WTC11 (cell line): ENCODE measurements at regions not wholly inside any gene's neighbourhood (a gene's known extent, or its start where the extent isn't known, plus 50 kb on each side); places are given as distances from the start of the nearest gene placed in this dataset.

Experiments
- ATAC-seq: fragments of 200-7000 bp; cut with Tn5 transposase; 2 replicates; pipeline ENCODE4 v1.10.0; 2021; ENCODE audit warnings: mild to moderate bottlenecking, moderate library complexity
- CTCF ChIA-PET: fragments of 300-600 bp; sonication (Branson Sonifier 250); formaldehyde crosslinking; loops from one replicate; lab custom pipeline; 2021; ENCODE audit warnings: antibody characterized with exemption; lab: Charles Lee
- POLR2A ChIA-PET: fragments of 350-600 bp; sonication (Branson Sonifier 250); formaldehyde crosslinking; loops from one replicate; lab custom pipeline; 2021; ENCODE audit warnings: antibody characterized with exemption; lab: Charles Lee
- DNase-seq: peaks from one replicate; pipeline ENCODE4 v3.0.0; 2021; ENCODE audit warnings: low spot score
- H3K27ac Mint-ChIP-seq: 2 replicates; pipeline ENCODE4 v1.8.0; 2021; ENCODE audit warnings: mixed read lengths
- H3K27me3 Mint-ChIP-seq: 2 replicates; pipeline ENCODE4 v1.8.0; 2021; ENCODE audit warnings: low read depth, mild to moderate bottlenecking, moderate library complexity, mixed read lengths
- H3K36me3 Mint-ChIP-seq: 2 replicates; pipeline ENCODE4 v1.8.0; 2021; ENCODE audit warnings: mixed read lengths
- H3K4me1 Mint-ChIP-seq: 2 replicates; pipeline ENCODE4 v1.8.0; 2022; ENCODE audit warnings: mixed read lengths
- H3K4me3 Mint-ChIP-seq: 2 replicates; pipeline ENCODE4 v1.8.0; 2021; ENCODE audit warnings: mild to moderate bottlenecking, moderate library complexity, mixed read lengths
- H3K9me3 Mint-ChIP-seq: 2 replicates; pipeline ENCODE4 v1.8.0; 2021; ENCODE audit warnings: mixed read lengths
- CREB1 ChIP-seq: sonication (generic); formaldehyde crosslinking; IDR thresholded peaks from 2 replicates; pipeline ENCODE4 v1.8.0; 2023; ENCODE audit warnings: mild to moderate bottlenecking, missing genetic modification reagents
- E2F1 ChIP-seq: sonication (generic); formaldehyde crosslinking; IDR thresholded peaks from 2 replicates; pipeline ENCODE4 v1.8.0; 2022; ENCODE audit warnings: mild to moderate bottlenecking, missing genetic modification reagents
- E2F4 ChIP-seq: sonication (generic); formaldehyde crosslinking; IDR thresholded peaks from 2 replicates; pipeline ENCODE4 v1.8.1; 2022; ENCODE audit warnings: low read depth, mild to moderate bottlenecking, moderate library complexity, missing genetic modification reagents, borderline replicate concordance
- FOXP1 ChIP-seq: sonication (generic); formaldehyde crosslinking; IDR thresholded peaks from 2 replicates; pipeline ENCODE4 v1.8.0; 2022; ENCODE audit warnings: missing genetic modification reagents, mild to moderate bottlenecking, moderate library complexity, borderline replicate concordance
- GTF2I ChIP-seq: fragments of 250-450 bp; sonication (Bioruptor Pico); conservative IDR thresholded peaks from 2 replicates; pipeline ENCODE4 v1.4.0; 2021; ENCODE audit warnings: mild to moderate bottlenecking
- IRF2 ChIP-seq: sonication (generic); formaldehyde crosslinking; IDR thresholded peaks from 2 replicates; pipeline ENCODE4 v1.8.0; 2022; ENCODE audit warnings: low read depth, missing genetic modification reagents, borderline replicate concordance
- JAZF1 ChIP-seq: fragments of 250-450 bp; sonication (Bioruptor Pico); IDR thresholded peaks from 2 replicates; pipeline ENCODE4 v1.9.0; 2021; ENCODE audit warnings: moderate library complexity, mild to moderate bottlenecking, inconsistent platforms
- MXD4 ChIP-seq: fragments of 250-450 bp; sonication (Bioruptor Pico); IDR thresholded peaks from 2 replicates; pipeline ENCODE4 v1.8.0; 2021; ENCODE audit warnings: mild to moderate bottlenecking, moderate library complexity, borderline replicate concordance
- MYBL2 ChIP-seq: sonication (generic); formaldehyde crosslinking; IDR thresholded peaks from 2 replicates; pipeline ENCODE4 v1.8.1; 2023; ENCODE audit warnings: mild to moderate bottlenecking, moderate library complexity, missing genetic modification reagents
- NR2C2 ChIP-seq: sonication (generic); formaldehyde crosslinking; IDR thresholded peaks from 2 replicates; pipeline ENCODE4 v1.8.0; 2022; ENCODE audit warnings: mild to moderate bottlenecking, missing genetic modification reagents
- PRRX2 ChIP-seq: fragments of 250-450 bp; sonication (Bioruptor Pico); IDR thresholded peaks from 2 replicates; pipeline ENCODE4 v1.8.0; 2021; ENCODE audit warnings: mild to moderate bottlenecking
- RELA ChIP-seq: sonication (generic); formaldehyde crosslinking; IDR thresholded peaks from 2 replicates; pipeline ENCODE4 v1.8.1; 2022; ENCODE audit warnings: missing genetic modification reagents, mild to moderate bottlenecking, borderline replicate concordance
- RORB ChIP-seq: fragments of 250-450 bp; sonication (Bioruptor Pico); IDR thresholded peaks from 2 replicates; pipeline ENCODE4 v1.9.0; 2021; ENCODE audit warnings: mild to moderate bottlenecking
- TCF7 ChIP-seq: sonication (generic); formaldehyde crosslinking; IDR thresholded peaks from 2 replicates; pipeline ENCODE4 v1.8.0; 2022; ENCODE audit warnings: mild to moderate bottlenecking, low read depth, missing genetic modification reagents, moderate library complexity
- TEAD1 ChIP-seq: sonication (generic); formaldehyde crosslinking; IDR thresholded peaks from 2 replicates; pipeline ENCODE4 v1.8.0; 2022; ENCODE audit warnings: mild to moderate bottlenecking, missing genetic modification reagents
- ZNF138 ChIP-seq: sonication (generic); formaldehyde crosslinking; conservative IDR thresholded peaks from 2 replicates; pipeline ENCODE4 v1.8.1; 2022; ENCODE audit warnings: mild to moderate bottlenecking, moderate library complexity, missing genetic modification reagents
- ZNF232 ChIP-seq: sonication (generic); formaldehyde crosslinking; IDR thresholded peaks from 2 replicates; pipeline ENCODE4 v1.8.0; 2022; ENCODE audit warnings: mild to moderate bottlenecking, missing genetic modification reagents
- ZNF425 ChIP-seq: fragments of 250-450 bp; sonication (Bioruptor Pico); conservative IDR thresholded peaks from 2 replicates; pipeline ENCODE4 v1.9.0; 2021; ENCODE audit warnings: mild to moderate bottlenecking
- ZNF532 ChIP-seq: fragments of 250-450 bp; sonication (Bioruptor Pico); IDR thresholded peaks from 2 replicates; pipeline ENCODE4 v1.9.0; 2021; ENCODE audit warnings: mild to moderate bottlenecking, borderline replicate concordance
- TF ChIP-seq, protein P1 (sequence below): sonication (generic); formaldehyde crosslinking; IDR thresholded peaks from 2 replicates; pipeline ENCODE4 v1.8.1; 2023; ENCODE audit warnings: mild to moderate bottlenecking, moderate library complexity, missing genetic modification reagents
- TF ChIP-seq, protein P2 (sequence below): sonication (generic); formaldehyde crosslinking; conservative IDR thresholded peaks from 2 replicates; pipeline ENCODE4 v1.8.1; 2022; ENCODE audit warnings: mild to moderate bottlenecking, missing genetic modification reagents
- TF ChIP-seq, protein P3 (sequence below): fragments of 250-450 bp; sonication (Bioruptor Pico); IDR thresholded peaks from 2 replicates; pipeline ENCODE4 v2.1.2; 2022; ENCODE audit warnings: mild to moderate bottlenecking, moderate library complexity

DNA sequence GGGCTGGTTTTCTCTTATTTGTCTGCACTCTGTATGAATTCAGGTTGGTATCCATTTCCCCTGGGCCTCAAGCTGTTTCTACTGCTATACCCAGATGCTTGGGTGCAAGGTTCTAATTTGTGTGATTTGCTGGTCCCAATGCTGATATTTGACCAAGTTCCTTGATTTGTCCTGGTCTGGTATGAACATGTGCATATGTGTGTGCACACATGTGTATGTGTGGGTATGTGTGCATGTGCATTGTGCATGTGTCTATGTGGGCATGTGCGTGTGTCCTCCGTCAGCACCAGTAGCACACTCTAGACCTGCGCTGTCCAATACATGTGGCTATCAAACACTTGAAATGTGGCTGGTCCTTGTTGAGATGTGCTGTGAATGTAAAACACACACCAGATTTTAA, 102.4 kb upstream of the TSPAN2 start:
- no peak overlapping the region; the same call in 1 of the 2 replicates for H3K27ac Mint-ChIP-seq
- no peak for DNase-seq
- CTCF ChIA-PET = no interaction called here

DNA sequence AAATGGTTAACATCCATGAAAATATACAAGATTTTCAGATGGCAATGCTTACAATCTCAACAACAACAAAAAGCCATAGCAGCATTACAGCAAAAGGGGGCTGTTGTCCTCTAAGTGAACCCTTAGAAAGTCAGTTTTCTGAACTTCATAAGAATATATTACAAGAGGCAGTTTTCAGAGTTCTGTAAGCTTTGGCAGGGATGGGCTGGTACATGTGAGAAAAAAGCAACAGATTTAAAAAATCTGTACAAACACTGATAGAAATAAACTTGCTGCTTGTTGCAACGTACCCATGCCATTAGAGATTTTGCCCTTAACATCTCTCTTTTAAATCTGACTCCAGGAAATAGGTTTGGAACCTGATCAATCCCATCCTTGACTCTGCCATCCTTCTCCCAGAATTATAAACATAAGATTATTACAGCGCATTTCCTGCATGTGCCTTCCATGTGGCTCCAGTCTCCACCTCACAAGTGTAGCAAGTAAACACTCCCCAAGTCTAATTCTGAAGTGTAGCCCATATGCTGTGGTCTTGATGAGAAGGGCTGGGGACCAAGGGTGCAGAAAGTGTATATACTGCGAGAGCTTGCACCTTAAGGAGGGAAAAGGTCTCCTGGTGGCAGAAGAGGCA, 101.4 kb upstream of the TSPAN2 start:
- Mint-ChIP-seq H3K9me3 (peaks cover 4% of the 10 kb centered on the region; the same call in 1 of the 2 replicates), H3K27me3 (no peaks in the 10 kb centered on the region; the same call in 1 of the 2 replicates), H3K4me3 (no peak overlapping the region), H3K36me3 (no peaks in the 10 kb centered on the region), H3K4me1 (peaks cover 13% of the 10 kb centered on the region), H3K27ac (no peak overlapping the region)
- DNase-seq = no peak
- TF ChIP-seq IRF2 (CRISPR knock-in tag) = no peak
- no peak for TF ChIP-seq E2F4 (CRISPR knock-in tag)
- no peak for TF ChIP-seq ZNF532 (CRISPR knock-in tag)
- TF ChIP-seq NR2C2 (CRISPR knock-in tag) = no peak
- TF ChIP-seq TEAD1 (CRISPR knock-in tag) = no peak
- TF ChIP-seq, protein P1, sequence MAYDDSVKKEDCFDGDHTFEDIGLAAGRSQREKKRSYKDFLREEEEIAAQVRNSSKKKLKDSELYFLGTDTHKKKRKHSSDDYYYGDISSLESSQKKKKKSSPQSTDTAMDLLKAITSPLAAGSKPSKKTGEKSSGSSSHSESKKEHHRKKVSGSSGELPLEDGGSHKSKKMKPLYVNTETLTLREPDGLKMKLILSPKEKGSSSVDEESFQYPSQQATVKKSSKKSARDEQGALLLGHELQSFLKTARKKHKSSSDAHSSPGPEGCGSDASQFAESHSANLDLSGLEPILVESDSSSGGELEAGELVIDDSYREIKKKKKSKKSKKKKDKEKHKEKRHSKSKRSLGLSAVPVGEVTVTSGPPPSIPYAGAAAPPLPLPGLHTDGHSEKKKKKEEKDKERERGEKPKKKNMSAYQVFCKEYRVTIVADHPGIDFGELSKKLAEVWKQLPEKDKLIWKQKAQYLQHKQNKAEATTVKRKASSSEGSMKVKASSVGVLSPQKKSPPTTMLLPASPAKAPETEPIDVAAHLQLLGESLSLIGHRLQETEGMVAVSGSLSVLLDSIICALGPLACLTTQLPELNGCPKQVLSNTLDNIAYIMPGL (CRISPR knock-in tag) = no peak
- TF ChIP-seq, protein P2, sequence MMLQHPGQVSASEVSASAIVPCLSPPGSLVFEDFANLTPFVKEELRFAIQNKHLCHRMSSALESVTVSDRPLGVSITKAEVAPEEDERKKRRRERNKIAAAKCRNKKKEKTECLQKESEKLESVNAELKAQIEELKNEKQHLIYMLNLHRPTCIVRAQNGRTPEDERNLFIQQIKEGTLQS = no peak
- TF ChIP-seq MYBL2 = no peak
- TF ChIP-seq ZNF232 (CRISPR knock-in tag) = no peak
- no peak for TF ChIP-seq E2F1
- no peak for TF ChIP-seq FOXP1 (CRISPR knock-in tag)
- no peak for TF ChIP-seq RORB (CRISPR knock-in tag)
- no peak for ATAC-seq
- CTCF ChIA-PET = no interaction called here
- POLR2A ChIA-PET = no interaction called here

More for the DNA sequence above, 102.4 kb upstream of the TSPAN2 start:
- Mint-ChIP-seq H3K4me1 (peaks cover 13% of the 10 kb centered on the region), H3K4me3 (no peak overlapping the region), H3K27me3 (no peaks in the 10 kb centered on the region; the same call in 1 of the 2 replicates), H3K36me3 (no peaks in the 10 kb centered on the region), H3K9me3 (peaks cover 4% of the 10 kb centered on the region; the same call in 1 of the 2 replicates)
- POLR2A ChIA-PET = no interaction called here
- ATAC-seq = no peak
- no peak for TF ChIP-seq MXD4 (CRISPR knock-in tag)
- no peak for TF ChIP-seq ZNF138 (CRISPR knock-in tag)
- TF ChIP-seq FOXP1 (CRISPR knock-in tag) = no peak
- no peak for TF ChIP-seq TEAD1 (CRISPR knock-in tag)
- TF ChIP-seq ZNF425 (CRISPR knock-in tag) = no peak
- TF ChIP-seq RELA (CRISPR knock-in tag) = no peak
- no peak for TF ChIP-seq PRRX2
- TF ChIP-seq, protein P3, sequence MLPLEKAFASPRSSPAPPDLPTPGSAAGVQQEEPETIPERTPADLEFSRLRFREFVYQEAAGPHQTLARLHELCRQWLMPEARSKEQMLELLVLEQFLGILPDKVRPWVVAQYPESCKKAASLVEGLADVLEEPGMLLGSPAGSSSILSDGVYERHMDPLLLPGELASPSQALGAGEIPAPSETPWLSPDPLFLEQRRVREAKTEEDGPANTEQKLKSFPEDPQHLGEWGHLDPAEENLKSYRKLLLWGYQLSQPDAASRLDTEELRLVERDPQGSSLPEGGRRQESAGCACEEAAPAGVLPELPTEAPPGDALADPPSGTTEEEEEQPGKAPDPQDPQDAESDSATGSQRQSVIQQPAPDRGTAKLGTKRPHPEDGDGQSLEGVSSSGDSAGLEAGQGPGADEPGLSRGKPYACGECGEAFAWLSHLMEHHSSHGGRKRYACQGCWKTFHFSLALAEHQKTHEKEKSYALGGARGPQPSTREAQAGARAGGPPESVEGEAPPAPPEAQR = no peak
- TF ChIP-seq JAZF1 = no peak
- TF ChIP-seq MYBL2 = no peak
- TF ChIP-seq CREB1 (CRISPR knock-in tag) = no peak
- no peak for TF ChIP-seq GTF2I (CRISPR knock-in tag)
- TF ChIP-seq TCF7 (CRISPR knock-in tag) = no peak
